PC-3 (cell line): ENCODE measurements at regions not wholly inside any gene's neighbourhood (a gene's known extent, or its start where the extent isn't known, plus 50 kb on each side); places are given as distances from the start of the nearest gene placed in this dataset.
A peak's percentile ranks its signal among the peaks of the same experiment; 100 is the strongest.

Experiments used
- ATAC-seq: fragments of 200-7000 bp; cut with Tn5 transposase; 2 replicates; pipeline ENCODE4 v1.9.1; 2020; ENCODE audit warnings: mild to moderate bottlenecking, moderate library complexity
- BruUV-seq: library from RNA; stranded (reverse); fragments of 400-500 nt; replicated peaks from 2 replicates; lab custom pipeline; 2021; lab: Mats Ljungman, UMichigan
- CTCF ChIA-PET: fragments of 300-600 bp; sonication (Branson Sonifier 250); formaldehyde crosslinking; loops from one replicate; lab custom pipeline; 2022; ENCODE audit warnings: antibody characterized with exemption; lab: Charles Lee
- POLR2A ChIA-PET: fragments of 300-600 bp; sonication (Branson Sonifier 250); formaldehyde crosslinking; loops from one replicate; lab custom pipeline; 2022; ENCODE audit warnings: antibody characterized with exemption; ENCODE audit not compliant: unreplicated experiment; lab: Charles Lee
- DNase-seq: peaks from one replicate; pipeline ENCODE4 v3.0.0-alpha.2; 2015
- H2AFZ ChIP-seq: fragments of 300-600 bp; sonication (generic); 2 replicates; pipeline ENCODE4 v1.6.0; 2016; ENCODE audit warnings: antibody characterized with exemption, low read length
- H3F3A ChIP-seq: fragments of 300-600 bp; sonication (generic); one replicate; pipeline ENCODE4 v1.6.0; 2017; ENCODE audit warnings: antibody characterized with exemption, low read length, control low read depth, mild to moderate bottlenecking; ENCODE audit not compliant: unreplicated experiment
- H3K27ac ChIP-seq: fragments of 300-600 bp; sonication (generic); 2 replicates; pipeline ENCODE4 v1.5.1; 2016; ENCODE audit warnings: mild to moderate bottlenecking, low read length
- H3K27me3 ChIP-seq: fragments of 300-600 bp; sonication (generic); 2 replicates; pipeline ENCODE4 v1.6.1; 2016; ENCODE audit warnings: low read length, mixed read lengths
- H3K36me3 ChIP-seq: fragments of 300-600 bp; sonication (generic); 2 replicates; pipeline ENCODE4 v1.6.1; 2016; ENCODE audit warnings: low read depth, mixed run types, low read length, mixed read lengths
- H3K4me1 ChIP-seq: fragments of 300-600 bp; sonication (generic); 2 replicates; pipeline ENCODE4 v1.5.1; 2016; ENCODE audit warnings: low read length; ENCODE audit not compliant: insufficient read depth
- H3K4me2 ChIP-seq: fragments of 300-600 bp; sonication (generic); 2 replicates; pipeline ENCODE4 v1.6.0; 2016; ENCODE audit warnings: low read length
- H3K4me3 ChIP-seq: fragments of 300-600 bp; sonication (generic); 2 replicates; pipeline ENCODE4 v1.5.1; 2016; ENCODE audit warnings: mild to moderate bottlenecking, low read length, mixed read lengths
- H3K79me2 ChIP-seq: fragments of 300-600 bp; sonication (generic); 2 replicates; pipeline ENCODE4 v1.6.1; 2017; ENCODE audit warnings: low read length, mixed read lengths
- H3K9ac ChIP-seq: fragments of 300-600 bp; sonication (generic); 2 replicates; pipeline ENCODE4 v1.6.0; 2016; ENCODE audit warnings: mild to moderate bottlenecking, low read length
- H3K9me2 ChIP-seq: fragments of 300-600 bp; sonication (generic); replicated peaks from 2 replicates; pipeline ENCODE4 v1.6.1; 2016; ENCODE audit warnings: mixed run types, low read length, mixed read lengths
- H3K9me3 ChIP-seq: fragments of 300-600 bp; sonication (generic); 2 replicates; pipeline ENCODE4 v1.6.1; 2016; ENCODE audit warnings: low read length, mixed read lengths
- H4K20me1 ChIP-seq: fragments of 300-600 bp; sonication (generic); 2 replicates; pipeline ENCODE4 v1.6.1; 2016; ENCODE audit warnings: low read length, mixed read lengths
- CTCF ChIP-seq: fragments of 300-600 bp; sonication (generic); conservative IDR thresholded peaks from 2 replicates; pipeline ENCODE4 v1.5.1; 2017; ENCODE audit warnings: antibody characterized with exemption, low read depth, mild to moderate bottlenecking, low read length
- EZH2 ChIP-seq: fragments of 300-600 bp; sonication (generic); IDR thresholded peaks from one replicate; pipeline ENCODE4 v1.6.1; 2017; ENCODE audit warnings: antibody characterized with exemption, mild to moderate bottlenecking, low read length; ENCODE audit not compliant: unreplicated experiment
- EZH2phosphoT487 ChIP-seq: fragments of 300-600 bp; sonication (generic); IDR thresholded peaks from 2 replicates; pipeline ENCODE4 v1.6.1; 2018; ENCODE audit warnings: mild to moderate bottlenecking, antibody characterized with exemption, low read length, borderline replicate concordance
- intact Hi-C: fragments of 100-400 bp; cut with micrococcal nuclease; formaldehyde crosslinking; loops from 2 replicates; pipeline ENCODE4 v1.9.0; 2023

DNA sequence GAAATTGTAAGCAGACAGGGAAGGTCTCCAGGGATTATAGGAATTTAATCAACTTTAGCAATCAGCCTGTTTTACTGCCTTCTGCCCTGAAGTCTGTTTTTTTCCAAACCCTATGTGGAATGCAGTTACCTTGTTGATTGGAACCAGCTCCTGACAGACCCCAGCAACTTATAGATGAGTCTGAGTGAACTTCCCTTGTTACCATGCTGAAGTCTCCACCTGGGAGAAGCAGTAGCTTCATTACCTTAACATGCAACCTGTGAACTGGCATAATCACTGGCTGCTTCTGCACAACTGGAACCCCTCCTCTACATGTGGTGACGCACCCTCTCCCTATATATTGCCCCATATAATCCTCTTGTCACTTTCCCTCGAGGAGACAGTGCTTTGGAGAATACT lies 226.3 kb upstream of the SPOPL start:
- Histone ChIP-seq H3K79me2 (no peaks in the 10 kb centered on the region), H2AFZ (no peak overlapping the region), H3K27ac (peak overlapping the region; percentile 95), H3K27me3 (no peaks in the 10 kb centered on the region), H3F3A (peaks cover 15% of the 10 kb centered on the region), H3K4me2 (peak overlapping the region; percentile 76), H4K20me1 (no peaks in the 10 kb centered on the region), H3K4me1 (peaks cover 25% of the 10 kb centered on the region), H3K9me2 (no peaks in the 10 kb centered on the region), H3K9me3 (peaks cover 9% of the 10 kb centered on the region; the same call in 1 of the 2 replicates), H3K9ac (peak overlapping the region; percentile 81), H3K36me3 (peaks cover 9% of the 10 kb centered on the region; the same call in 1 of the 2 replicates), H3K4me3 (peak overlapping the region; percentile 0; the same call in 1 of the 2 replicates)
- POLR2A ChIA-PET = interaction anchor here (0.6 to 0.7 kb wide), 2 partner anchors 153 to 240 kb away, joined by 3 to 4 read pairs; no protein-coding TSS in a partner anchor
- CTCF ChIA-PET = no interaction called here
- intact Hi-C loops = loop anchor here (2.0 to 5.0 kb wide), 2 partner anchors 57 to 306 kb away; no protein-coding TSS in a partner anchor
- no peak for TF ChIP-seq CTCF
- no peak for TF ChIP-seq EZH2phosphoT487
- TF ChIP-seq EZH2 = no peak
- ATAC-seq (peak; percentile 19), DNase-seq (peak; percentile 12)
- no TSS peak for BruUV-seq

DNA sequence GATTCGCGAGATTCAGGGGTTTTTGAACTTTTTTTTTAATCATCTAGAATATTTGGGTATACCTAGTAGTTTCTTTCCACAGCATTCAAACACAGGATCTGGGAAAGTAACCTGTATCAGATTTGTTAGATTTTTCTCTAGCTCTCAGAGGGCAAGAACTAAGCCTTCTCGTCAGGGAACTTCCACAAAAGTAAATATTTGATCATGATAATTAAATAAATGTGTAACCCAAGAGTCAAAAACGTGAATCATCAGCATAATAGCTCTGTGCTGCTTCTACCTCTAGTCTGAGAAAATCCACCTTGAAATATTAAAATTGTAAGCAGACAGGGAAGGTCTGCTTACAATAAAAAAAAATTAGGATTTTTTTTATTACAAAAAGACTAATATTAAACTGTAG lies 225.7 kb upstream of the SPOPL start:
- intact Hi-C loops = loop anchor here (2.0 to 5.0 kb wide), 3 partner anchors 56 to 307 kb away; no protein-coding TSS in a partner anchor
- H2AFZ ChIP-seq = no peak overlapping the region; the same call in 1 of the 2 replicates
- H3K4me2 ChIP-seq = peak overlapping the region; percentile 76
- BruUV-seq = no TSS peak
- peaks cover 15% of the 10 kb centered on the region for H3F3A ChIP-seq
- TF ChIP-seq EZH2phosphoT487 (no peak), EZH2 (no peak), CTCF (no peak)
- no peaks in the 10 kb centered on the region for H3K79me2 ChIP-seq
- peak overlapping the region; percentile 18; the same call in 1 of the 2 replicates for H3K4me3 ChIP-seq
- peaks cover 9% of the 10 kb centered on the region; the same call in 1 of the 2 replicates for H3K36me3 ChIP-seq
- no peaks in the 10 kb centered on the region for H4K20me1 ChIP-seq
- ChIA-PET CTCF (no interaction called here), POLR2A (interaction anchor here (0.6 to 0.7 kb wide), 2 partner anchors 153 to 239 kb away, joined by 3 to 4 read pairs; no protein-coding TSS in a partner anchor)
- no peaks in the 10 kb centered on the region for H3K27me3 ChIP-seq
- H3K9me3 ChIP-seq = peaks cover 9% of the 10 kb centered on the region; the same call in 1 of the 2 replicates
- peak overlapping the region; percentile 95 for H3K27ac ChIP-seq
- DNase-seq = peak; percentile 88
- H3K9me2 ChIP-seq = no peaks in the 10 kb centered on the region
- H3K4me1 ChIP-seq = peaks cover 25% of the 10 kb centered on the region
- ATAC-seq = peak; percentile 91
- H3K9ac ChIP-seq = peak overlapping the region; percentile 81

DNA sequence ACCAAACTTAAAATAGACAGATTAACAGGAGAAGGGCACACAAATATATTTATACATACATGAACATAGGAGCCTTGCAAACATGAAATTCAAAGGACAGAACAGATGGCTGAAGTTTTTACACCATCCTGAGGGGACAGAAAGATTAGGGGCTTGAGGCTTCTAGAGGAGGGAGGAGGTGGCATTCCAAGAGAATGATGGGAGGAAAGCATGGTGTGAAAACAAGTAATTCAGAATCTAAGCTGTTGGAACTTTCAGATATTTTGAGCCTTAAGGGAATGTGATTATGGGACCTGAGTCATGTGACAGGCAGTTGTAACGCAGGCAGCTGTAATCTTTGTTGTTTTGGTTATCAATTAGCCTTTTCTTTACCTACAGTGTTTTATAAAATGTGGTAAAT lies 225.2 kb upstream of the SPOPL start:
- peaks cover 9% of the 10 kb centered on the region; the same call in 1 of the 2 replicates for H3K36me3 ChIP-seq
- H3K79me2 ChIP-seq = no peaks in the 10 kb centered on the region
- peak overlapping the region; percentile 18; the same call in 1 of the 2 replicates for H3K4me3 ChIP-seq
- POLR2A ChIA-PET = no interaction called here
- CTCF ChIA-PET = no interaction called here
- H4K20me1 ChIP-seq = no peaks in the 10 kb centered on the region
- H3K4me1 ChIP-seq = peaks cover 25% of the 10 kb centered on the region
- TF ChIP-seq EZH2 (no peak), EZH2phosphoT487 (no peak), CTCF (no peak)
- peak overlapping the region; percentile 50 for H2AFZ ChIP-seq
- H3K9me2 ChIP-seq = no peaks in the 10 kb centered on the region
- ATAC-seq = peak; percentile 23
- H3F3A ChIP-seq = peaks cover 15% of the 10 kb centered on the region
- H3K4me2 ChIP-seq = peak overlapping the region; percentile 76
- intact Hi-C loops = loop anchor here (2.0 to 5.0 kb wide), 2 partner anchors 56 to 98 kb away; no protein-coding TSS in a partner anchor
- peak overlapping the region; percentile 95 for H3K27ac ChIP-seq
- no peaks in the 10 kb centered on the region for H3K27me3 ChIP-seq
- BruUV-seq = no TSS peak
- DNase-seq = peak; percentile 10
- H3K9me3 ChIP-seq = peaks cover 9% of the 10 kb centered on the region; the same call in 1 of the 2 replicates
- peak overlapping the region; percentile 81 for H3K9ac ChIP-seq
